NB4 (cell line): ENCODE measurements at regions not wholly inside any gene's neighbourhood (a gene's known extent, or its start where the extent isn't known, plus 50 kb on each side); places are given as distances from the start of the nearest gene placed in this dataset.

Source experiments
- CTCF ChIP-seq: IDR thresholded peaks from one replicate; pipeline ENCODE4 v1.5.1; 2012; ENCODE audit warnings: low read depth, low read length
- MAX ChIP-seq: IDR thresholded peaks from 2 replicates; pipeline ENCODE4 v1.6.1; 2011; ENCODE audit warnings: low read depth, low read length
- MYC ChIP-seq: IDR thresholded peaks from 2 replicates; pipeline ENCODE4 v1.6.1; 2011; ENCODE audit warnings: low read depth, low read length
- POLR2A ChIP-seq: IDR thresholded peaks from 2 replicates; pipeline ENCODE4 v1.6.1; 2011; ENCODE audit warnings: mild to moderate bottlenecking; ENCODE audit not compliant: insufficient read length; ENCODE audit errors: extremely low read depth

- TF ChIP-seq MAX: no peak
- no peak for TF ChIP-seq CTCF
- TF ChIP-seq POLR2A: no peak
- no peak for TF ChIP-seq MYC
Observed at GRCh38 chr6:6491761-6492160, 96.8 kb upstream of the LY86 start.
